ENCODE measurements at regions not wholly inside any gene's neighbourhood (a gene's known extent, or its start where the extent isn't known, plus 50 kb on each side); places are given as distances from the start of the nearest gene placed in this dataset.

DNA sequence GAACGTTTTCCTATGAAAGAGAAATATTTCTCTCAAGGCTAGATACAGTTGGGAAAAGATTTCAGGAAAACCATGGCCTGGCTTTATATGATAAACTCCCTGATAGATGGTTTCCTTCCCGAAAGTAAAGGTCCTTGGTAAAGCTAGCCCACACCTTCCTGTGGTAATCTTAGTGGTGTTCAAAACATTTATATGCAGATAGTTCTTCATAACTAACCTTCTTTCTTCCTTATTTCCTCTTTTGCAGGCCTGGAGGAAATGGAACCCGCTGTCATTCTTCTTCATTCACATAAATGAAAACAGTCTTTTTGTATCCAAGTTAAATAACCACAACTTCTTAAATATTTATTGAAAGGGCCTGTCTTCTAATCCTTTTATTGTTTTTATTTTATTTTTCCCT lies 474.0 kb upstream of the ACTBL2 start:
- H3K27ac Mint-ChIP-seq (ENCODE audit: unreplicated experiment) = no peak overlapping the region
- peaks cover 1% of the 10 kb centered on the region for H3K9me3 Mint-ChIP-seq
- no peak overlapping the region for H3K4me3 Mint-ChIP-seq
- H3K27me3 Mint-ChIP-seq (ENCODE audit: low read depth) = no peaks in the 10 kb centered on the region
- TF ChIP-seq, protein P1, sequence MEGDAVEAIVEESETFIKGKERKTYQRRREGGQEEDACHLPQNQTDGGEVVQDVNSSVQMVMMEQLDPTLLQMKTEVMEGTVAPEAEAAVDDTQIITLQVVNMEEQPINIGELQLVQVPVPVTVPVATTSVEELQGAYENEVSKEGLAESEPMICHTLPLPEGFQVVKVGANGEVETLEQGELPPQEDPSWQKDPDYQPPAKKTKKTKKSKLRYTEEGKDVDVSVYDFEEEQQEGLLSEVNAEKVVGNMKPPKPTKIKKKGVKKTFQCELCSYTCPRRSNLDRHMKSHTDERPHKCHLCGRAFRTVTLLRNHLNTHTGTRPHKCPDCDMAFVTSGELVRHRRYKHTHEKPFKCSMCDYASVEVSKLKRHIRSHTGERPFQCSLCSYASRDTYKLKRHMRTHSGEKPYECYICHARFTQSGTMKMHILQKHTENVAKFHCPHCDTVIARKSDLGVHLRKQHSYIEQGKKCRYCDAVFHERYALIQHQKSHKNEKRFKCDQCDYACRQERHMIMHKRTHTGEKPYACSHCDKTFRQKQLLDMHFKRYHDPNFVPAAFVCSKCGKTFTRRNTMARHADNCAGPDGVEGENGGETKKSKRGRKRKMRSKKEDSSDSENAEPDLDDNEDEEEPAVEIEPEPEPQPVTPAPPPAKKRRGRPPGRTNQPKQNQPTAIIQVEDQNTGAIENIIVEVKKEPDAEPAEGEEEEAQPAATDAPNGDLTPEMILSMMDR (conservative IDR thresholded peaks at IDR 0.05) = no peak
- H3K36me3 Mint-ChIP-seq (ENCODE audit: low read depth) = no peaks in the 10 kb centered on the region
- H3K4me1 Mint-ChIP-seq = no peaks in the 10 kb centered on the region
- no peak for DNase-seq (ENCODE audit: low read depth, low spot score)

DNA sequence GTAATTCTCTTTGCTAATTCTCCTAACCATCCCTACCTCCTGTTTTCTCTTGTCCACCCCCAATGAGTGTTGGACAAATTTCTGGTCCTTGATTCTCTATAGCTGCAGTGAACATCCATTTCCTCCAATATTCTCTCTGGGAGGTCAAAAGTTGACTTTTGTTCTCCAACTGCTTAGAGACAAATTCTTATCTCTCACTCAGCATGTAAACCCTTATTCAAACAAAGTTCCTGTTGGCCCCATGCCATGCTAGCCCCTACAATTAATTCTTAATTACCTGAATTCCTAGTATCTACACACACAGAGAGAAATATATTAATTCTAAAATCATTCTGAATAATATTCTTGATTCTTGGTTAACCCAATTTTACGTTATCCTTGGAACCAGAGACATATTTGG lies 472.9 kb upstream of the ACTBL2 start:
- no peak for DNase-seq (ENCODE audit: low read depth, low spot score)
- Mint-ChIP-seq H3K27me3 (ENCODE audit: low read depth) (no peaks in the 10 kb centered on the region), H3K4me1 (no peaks in the 10 kb centered on the region), H3K27ac (ENCODE audit: unreplicated experiment) (no peak overlapping the region), H3K4me3 (no peak overlapping the region), H3K36me3 (ENCODE audit: low read depth) (no peaks in the 10 kb centered on the region), H3K9me3 (no peaks in the 10 kb centered on the region)
- TF ChIP-seq, protein P1 (conservative IDR thresholded peaks at IDR 0.05) = no peak

DNA sequence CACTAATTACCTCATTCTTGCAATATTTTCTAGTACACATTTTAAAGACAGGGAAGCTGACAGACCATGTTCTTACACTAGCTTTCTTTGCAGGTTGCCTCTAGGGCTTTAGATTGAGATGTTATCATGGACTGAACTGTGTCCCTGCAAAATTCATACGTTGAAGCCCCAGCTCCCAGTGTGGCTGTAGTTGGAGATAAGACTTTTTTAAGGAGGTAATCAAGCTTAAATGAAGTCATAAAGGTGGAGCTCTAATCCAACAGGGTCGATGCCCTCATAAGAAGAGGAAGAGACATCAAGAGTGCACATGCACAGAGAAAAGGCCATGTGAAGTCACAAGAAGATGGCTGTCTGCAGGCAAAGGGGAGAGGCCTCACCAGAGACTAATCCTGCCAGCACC lies 471.2 kb upstream of the ACTBL2 start:
- TF ChIP-seq, protein P1 (conservative IDR thresholded peaks at IDR 0.05) = no peak
- DNase-seq (ENCODE audit: low read depth, low spot score) = no peak
- no peaks in the 10 kb centered on the region for H3K36me3 Mint-ChIP-seq (ENCODE audit: low read depth)
- no peaks in the 10 kb centered on the region for H3K27me3 Mint-ChIP-seq (ENCODE audit: low read depth)
- no peak overlapping the region for H3K4me3 Mint-ChIP-seq
- no peak overlapping the region for H3K27ac Mint-ChIP-seq (ENCODE audit: unreplicated experiment)
- no peaks in the 10 kb centered on the region for H3K4me1 Mint-ChIP-seq
- no peaks in the 10 kb centered on the region for H3K9me3 Mint-ChIP-seq

DNA sequence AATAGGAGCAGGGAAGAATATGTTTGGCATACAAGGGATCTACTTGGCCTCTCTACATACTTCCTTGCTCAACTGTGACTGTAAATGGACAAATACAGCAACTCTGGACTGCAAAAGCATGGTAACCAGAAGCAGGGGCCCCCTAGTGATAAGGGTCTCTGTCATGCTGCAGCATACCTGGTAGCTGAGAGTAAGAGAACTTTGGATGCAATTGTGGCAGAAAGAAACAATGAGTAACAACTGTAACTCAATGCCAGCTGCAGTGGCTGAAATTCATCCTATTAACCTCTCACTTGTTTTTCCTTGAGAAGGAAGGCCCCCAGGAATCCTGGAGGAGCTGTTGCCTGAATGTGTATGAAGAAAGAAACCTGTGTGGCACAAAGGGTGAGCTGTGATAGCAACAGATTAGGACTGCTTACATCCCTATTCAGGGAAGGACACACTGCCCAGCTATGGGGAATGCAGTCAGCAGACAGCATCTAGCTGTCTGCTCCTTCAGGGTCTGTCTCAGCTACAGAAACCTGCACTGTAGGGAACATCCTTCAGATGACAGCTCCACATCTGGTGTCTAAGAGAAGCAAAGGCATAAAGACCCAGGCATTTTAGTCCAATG lies 468.1 kb upstream of the ACTBL2 start:
- no peaks in the 10 kb centered on the region for H3K27me3 Mint-ChIP-seq (ENCODE audit: low read depth)
- H3K4me3 Mint-ChIP-seq = no peak overlapping the region
- no peak for DNase-seq (ENCODE audit: low read depth, low spot score)
- no peaks in the 10 kb centered on the region for H3K4me1 Mint-ChIP-seq
- H3K27ac Mint-ChIP-seq (ENCODE audit: unreplicated experiment) = no peak overlapping the region
- H3K36me3 Mint-ChIP-seq (ENCODE audit: low read depth) = no peaks in the 10 kb centered on the region
- TF ChIP-seq, protein P1 (conservative IDR thresholded peaks at IDR 0.05) = no peak
- H3K9me3 Mint-ChIP-seq = no peaks in the 10 kb centered on the region

DNA sequence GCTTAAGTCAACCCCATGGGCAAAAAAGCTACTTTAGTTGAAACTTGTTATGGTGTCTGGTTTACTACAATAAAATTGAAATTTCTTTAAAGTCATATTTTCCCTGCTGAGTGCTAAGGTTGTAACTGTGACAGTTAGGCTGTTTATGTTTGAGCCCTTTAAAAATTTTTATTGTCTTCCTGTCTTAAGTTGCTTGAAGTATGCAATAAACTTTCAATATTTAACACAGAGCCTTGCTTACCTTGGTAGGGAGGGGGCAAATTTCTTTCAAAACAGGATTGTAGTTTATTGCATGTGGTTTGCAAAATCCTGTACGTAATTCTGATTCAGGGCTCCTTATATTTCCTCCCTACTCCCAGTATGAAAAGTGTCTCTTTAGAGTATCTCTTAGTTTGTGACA lies 465.5 kb upstream of the ACTBL2 start:
- TF ChIP-seq, protein P1 (conservative IDR thresholded peaks at IDR 0.05) = no peak
- Mint-ChIP-seq H3K36me3 (ENCODE audit: low read depth) (no peaks in the 10 kb centered on the region), H3K27ac (ENCODE audit: unreplicated experiment) (no peak overlapping the region), H3K4me3 (no peak overlapping the region), H3K4me1 (no peaks in the 10 kb centered on the region), H3K27me3 (ENCODE audit: low read depth) (no peaks in the 10 kb centered on the region), H3K9me3 (no peaks in the 10 kb centered on the region)
- DNase-seq (ENCODE audit: low read depth, low spot score) = no peak
